ENCODE measurements at regions not wholly inside any gene's neighbourhood (a gene's known extent, or its start where the extent isn't known, plus 50 kb on each side); places are given as distances from the start of the nearest gene placed in this dataset.
"Not testable (repeated sequence)": the region's sequence is repeated elsewhere in the genome, so short reads cannot be mapped to it uniquely, and the experiment has no call there.

- no peak for DNase-seq (ENCODE audit: low read depth)
These were observed 100.4 kb downstream of the CD83 start for GRCh38 chr6:14217728-14218518.

DNA sequence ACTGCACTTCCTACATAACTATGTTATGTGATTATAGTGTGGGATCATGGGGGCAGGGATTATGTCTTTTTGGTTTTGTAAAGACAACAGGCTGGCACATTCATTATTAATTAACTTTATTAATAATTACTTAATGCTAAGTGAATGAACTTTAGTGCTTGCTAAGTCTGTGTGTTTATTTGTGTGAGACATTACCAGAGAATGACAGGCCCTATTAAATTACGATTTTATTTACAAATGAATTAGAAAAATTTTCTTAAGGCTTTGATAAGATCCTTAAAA is 100.9 kb downstream of the CD83 start:
- DNase-seq (ENCODE audit: low read depth), result no peak

GRCh38 chr6:14221564-14222279 is 104.2 kb downstream of the CD83 start:
- no peak for DNase-seq (ENCODE audit: low read depth)

GRCh38 chr6:14222956-14223355 is 105.4 kb downstream of the CD83 start:
- DNase-seq (ENCODE audit: low read depth), result no peak

GRCh38 chr6:14224359-14225103 is 107.0 kb downstream of the CD83 start:
- no peak for DNase-seq (ENCODE audit: low read depth)

DNA sequence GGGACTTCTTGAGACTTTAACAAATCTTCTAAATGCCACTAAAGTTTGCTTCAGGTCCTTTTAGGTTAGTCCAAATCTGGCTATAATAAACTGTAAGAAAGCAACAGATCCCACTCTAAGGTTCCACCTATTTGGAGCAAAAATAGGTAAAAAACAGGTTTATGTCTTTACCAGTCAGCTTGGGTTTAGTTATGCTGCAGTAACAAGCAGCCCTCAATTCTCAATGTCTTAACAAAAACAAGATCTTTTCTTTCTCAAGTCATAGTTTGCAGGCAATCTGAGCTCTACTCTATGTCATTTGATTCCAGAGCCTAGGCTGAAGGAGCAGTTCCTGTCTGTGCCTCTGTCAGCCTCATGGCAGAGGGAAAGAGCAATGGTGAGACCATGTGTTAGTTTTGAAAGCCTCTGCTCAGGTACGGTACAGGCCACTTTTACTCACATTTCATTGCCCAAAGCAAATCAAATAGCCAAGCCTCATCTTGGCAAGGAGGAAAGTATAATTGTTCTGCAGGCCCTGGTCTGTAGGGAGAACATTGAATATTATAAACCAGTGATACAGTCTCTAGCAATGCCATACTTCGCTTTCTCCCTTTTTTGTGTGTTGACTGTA is 108.6 kb downstream of the CD83 start:
- DNase-seq (ENCODE audit: low read depth), result no peak

DNA sequence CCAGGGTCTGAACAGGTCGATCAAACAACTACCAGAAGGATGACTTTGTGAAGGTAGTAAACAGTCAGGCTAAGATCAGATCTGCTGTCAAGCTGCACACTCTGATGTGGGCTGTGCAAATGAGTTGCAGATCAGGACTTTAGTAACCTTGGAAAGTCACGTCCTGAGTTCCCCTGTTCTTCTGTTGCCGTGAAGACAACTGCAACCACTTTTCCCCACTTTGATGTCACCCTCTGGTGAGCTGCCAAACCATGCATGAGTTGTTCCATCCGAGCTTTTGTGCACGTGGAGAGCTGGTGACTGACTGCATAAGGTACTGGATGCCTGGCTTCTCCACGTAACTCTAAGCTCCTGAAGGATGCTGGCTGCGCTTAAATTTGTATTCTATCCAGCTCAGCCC is 111.0 kb downstream of the CD83 start:
- DNase-seq (ENCODE audit: low read depth), result peak; percentile 24

- no peak for DNase-seq (ENCODE audit: low read depth)
These were observed 113.5 kb downstream of the CD83 start for GRCh38 chr6:14231071-14231483.

DNA sequence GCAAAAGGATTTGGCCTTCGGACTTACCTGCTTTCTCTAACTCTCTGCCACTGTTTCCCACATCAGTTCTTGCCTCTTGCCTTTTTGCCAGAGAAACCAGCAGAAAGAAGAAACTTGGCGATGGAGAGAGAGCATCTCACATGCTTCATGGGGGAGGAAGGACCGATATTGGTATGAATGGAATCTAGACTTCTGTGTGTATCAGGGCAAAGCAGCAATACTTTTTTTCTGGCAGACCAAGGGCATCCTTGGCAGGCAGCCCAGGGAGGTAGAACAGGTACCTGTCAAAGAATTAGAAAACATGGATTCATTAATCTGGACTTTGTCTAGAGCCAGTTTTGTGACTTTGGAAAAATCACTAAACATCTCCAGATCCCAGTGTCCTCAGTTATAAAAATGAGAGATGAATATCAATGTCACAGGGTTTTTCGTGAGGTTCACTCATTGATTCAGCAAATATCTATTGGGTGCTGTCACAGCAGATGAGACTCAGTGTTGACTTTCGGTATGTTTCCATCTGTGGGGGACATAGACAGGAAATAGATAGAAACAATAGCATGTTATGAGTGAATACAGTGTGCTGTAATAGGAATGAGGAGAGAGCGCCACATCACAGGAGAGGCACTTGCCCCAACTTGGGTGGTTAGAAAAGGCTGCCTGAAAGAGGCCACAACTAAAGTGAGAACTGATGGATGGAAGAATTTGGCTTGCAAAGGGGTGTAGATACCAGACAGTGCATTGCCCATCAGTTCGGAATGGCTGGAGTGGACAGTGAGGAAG is 114.1 kb downstream of the CD83 start:
- DNase-seq (ENCODE audit: low read depth), result peak; percentile 50

DNA sequence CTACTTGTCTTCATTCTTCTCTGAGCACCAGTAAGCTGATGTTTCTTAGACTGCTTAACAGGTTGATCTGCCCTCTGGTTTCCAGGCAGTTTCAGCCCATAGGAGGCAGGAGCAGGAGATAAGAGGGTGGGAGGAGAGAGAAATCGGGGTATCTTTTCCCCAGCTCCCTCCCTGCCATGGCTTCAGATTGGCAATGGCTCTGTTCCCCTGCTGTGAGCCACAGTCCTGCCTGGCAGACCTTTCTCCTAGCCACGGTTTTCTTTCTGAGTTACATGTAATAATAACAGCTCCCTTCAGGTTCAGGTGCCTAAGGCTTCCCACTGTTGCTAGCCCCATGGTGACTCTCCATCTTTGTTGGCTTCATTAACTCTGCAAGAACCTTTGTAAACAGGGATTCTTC is 115.3 kb downstream of the CD83 start:
- no peak for DNase-seq (ENCODE audit: low read depth)

- no peak for DNase-seq (ENCODE audit: low read depth)
These were observed 118.2 kb downstream of the CD83 start for GRCh38 chr6:14235653-14236356.

DNA sequence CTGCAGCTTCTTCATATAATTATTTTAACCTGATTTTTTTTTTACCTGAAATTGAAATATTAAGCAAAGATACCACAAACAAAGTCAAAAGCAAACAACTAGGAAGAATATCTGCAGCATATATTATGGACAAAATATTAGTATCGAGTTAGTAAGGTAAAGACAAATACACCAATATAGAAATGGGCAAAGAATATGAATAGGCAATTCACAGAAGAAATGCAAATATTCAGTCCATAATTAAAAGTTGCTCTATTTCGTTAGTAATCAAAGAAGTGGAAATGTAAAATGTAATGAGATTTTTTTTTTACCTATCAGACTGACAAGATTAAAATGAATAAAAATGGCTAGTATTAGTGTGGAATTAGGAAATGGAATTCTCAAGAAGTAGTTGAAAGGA is 121.5 kb downstream of the CD83 start:
- DNase-seq (ENCODE audit: low read depth), result no peak

DNA sequence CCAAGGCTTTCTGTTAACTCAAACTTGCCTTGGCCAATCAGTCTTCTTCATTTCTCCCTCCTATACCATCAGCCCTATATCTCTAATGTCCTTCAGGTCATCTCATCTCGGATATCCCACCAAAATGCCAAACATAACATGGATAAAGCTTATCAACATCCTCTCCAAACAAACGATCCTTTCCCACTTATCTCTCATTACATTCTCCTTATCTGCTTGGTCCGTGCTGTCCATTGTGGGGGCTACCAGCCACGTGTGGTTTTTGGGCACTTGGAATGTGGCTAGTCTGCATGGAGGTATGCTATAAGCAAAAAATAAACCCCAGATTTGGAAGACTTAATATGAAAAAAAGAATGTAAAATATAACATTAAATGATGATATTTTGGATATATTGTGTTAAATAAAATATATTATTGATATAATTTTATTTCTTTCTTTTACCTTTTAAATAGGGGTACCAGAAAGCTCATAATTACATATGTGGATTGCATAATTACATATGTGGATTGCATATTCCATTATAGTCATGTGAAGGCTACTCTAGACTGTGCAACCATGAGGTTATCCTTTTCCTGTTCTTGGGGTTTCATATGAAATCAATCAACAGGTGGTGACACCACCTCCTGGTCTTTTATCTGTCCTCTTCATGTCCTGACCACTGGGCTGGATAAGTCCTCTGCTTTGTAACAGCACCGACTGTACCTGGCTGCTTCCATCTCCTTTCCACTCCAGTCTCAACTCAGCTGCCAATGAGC is 123.0 kb downstream of the CD83 start:
- no peak for DNase-seq (ENCODE audit: low read depth)

DNA sequence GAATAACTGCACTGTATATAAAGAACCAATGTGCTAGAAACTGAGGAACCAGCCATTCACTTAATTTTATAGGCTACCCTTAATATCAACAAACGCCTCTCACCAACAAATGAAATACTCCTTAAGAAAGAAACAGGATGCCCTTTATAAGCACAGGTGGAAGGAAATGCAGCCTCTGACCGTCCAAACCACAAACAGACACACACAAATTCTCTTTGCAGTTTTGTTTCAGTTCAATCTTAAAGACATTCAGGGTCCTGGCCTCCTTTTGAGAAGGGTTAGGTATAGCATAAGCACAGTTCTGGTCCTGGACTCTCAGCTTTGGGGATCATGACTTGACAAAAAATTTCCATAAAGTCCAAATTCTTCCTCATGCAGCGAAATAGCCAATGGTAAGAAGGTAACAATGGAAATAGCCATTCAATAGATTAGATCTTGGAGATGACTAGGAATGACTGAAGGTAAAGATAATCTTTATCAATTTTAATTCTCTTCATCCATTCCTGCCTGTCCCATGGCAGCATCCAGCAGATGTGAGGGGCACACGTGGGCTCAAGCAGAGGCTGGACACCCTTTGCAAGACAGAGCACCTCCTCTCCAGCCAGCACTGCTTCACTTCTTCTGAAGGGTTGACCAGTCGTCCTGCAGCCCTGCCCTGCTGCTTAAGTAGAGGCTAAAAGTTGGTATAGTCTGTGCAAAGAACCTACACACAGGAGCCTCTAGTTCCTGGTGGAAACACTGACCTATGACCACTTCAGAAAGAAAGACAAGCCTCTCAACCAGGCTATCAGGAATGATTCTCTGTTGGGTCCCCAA is 123.9 kb downstream of the CD83 start:
- no peak for DNase-seq (ENCODE audit: low read depth)

DNA sequence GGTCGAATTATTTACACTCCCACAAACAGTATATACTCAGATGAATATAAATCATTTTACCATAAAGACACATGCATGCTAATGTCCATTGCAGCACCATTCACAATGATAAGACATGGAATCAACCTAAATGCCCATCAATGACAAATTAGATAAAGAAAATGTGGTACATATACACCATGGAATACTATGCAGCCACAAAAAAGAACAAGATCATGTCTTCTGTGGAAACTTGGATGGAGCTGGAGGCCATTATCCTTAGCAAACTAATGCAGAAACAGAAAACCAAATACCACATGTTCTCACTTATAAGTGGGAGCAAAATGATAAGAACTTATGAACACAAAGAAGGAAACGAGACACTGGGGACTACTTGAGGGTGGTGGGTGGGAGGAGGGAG is 125.3 kb downstream of the CD83 start:
- not testable (repeated sequence) for DNase-seq (ENCODE audit: low read depth)

GRCh38 chr6:14243597-14243996 is 126.0 kb downstream of the CD83 start:
- DNase-seq (ENCODE audit: low read depth), result no peak

- DNase-seq (ENCODE audit: low read depth), result no peak
These were observed 129.3 kb downstream of the CD83 start for GRCh38 chr6:14246876-14247275.

GRCh38 chr6:14250573-14250972 is 133.0 kb downstream of the CD83 start:
- DNase-seq (ENCODE audit: low read depth), result no peak

DNA sequence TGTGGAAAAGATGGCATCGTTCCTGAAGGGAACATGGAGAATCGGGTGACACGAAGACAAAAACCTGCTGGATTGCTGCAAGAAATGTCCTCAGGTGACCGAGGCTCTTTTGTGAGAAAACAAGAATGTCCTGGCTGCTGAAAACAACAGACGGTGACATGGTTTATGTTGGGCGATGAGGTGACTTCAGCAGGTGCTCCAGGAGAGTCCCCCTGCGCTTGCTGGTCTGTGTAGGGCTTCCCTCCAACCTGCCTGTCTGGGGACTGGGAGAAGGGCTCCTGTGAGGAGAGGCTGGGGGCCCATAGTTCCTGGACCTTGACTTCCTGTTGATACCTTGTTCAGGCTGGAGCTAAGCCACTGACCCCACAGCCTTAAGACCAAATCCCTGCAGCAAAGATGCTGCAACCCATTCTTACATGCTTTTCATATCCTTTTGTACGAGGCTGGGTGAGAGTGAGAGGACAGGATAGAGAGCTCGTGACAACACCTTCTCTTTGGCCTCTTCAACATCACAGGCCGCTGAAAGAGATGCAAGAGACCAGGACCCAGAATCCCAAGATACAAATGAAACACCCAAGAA is 134.8 kb downstream of the CD83 start:
- no peak for DNase-seq (ENCODE audit: low read depth)

Data from HS-5 (cell line).